ENCODE measurements at regions not wholly inside any gene's neighbourhood (a gene's known extent, or its start where the extent isn't known, plus 50 kb on each side); places are given as distances from the start of the nearest gene placed in this dataset.

DNA sequence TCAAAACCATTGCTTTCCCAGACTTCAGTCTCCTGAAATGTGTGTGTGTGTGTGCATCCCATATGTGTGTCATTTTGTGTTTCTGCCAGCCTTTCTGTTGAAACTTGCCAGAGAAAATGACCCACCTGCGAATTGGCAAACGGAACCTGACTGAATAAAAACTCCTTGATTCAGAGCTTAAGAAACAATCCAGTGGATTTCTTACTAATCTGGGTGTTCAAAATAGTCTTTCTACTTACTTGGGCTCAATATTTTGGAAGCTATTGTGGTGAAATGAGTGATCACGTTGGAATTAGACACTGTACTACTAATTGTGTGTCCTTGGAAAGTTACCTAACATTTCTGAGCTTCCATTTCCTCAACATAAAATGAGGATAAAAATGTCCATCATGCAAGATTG, 138.9 kb upstream of the ERG start:
- H3K79me2 ChIP-seq (ENCODE audit: insufficient read depth, low read length) = no peaks in the 10 kb centered on the region
- 17% methylated on average over 3 of the region's 3 CpGs for WGBS (ENCODE audit: low lambda C conversion rate)
- H3K4me2 ChIP-seq (ENCODE audit: low read depth, low read length) = no peak overlapping the region
- FAIRE-seq = no peak
- no peak overlapping the region for H3K9ac ChIP-seq (ENCODE audit: insufficient read depth, low read depth, low read length)
- in situ Hi-C loops (cut with HindIII; ENCODE audit: extremely low pct_ligation_motif_present, low pct_unique_long_range_greater_than_20kb) = no loop called here
- no peaks in the 10 kb centered on the region for H3K27me3 ChIP-seq (ENCODE audit: control insufficient read depth in 1 of 2, insufficient read depth in 2 of 2, low read length in 2 of 2)
- CTCF ChIA-PET (ENCODE audit: low intra/inter-chr PET ratio, low total read pairs) = no interaction called here
- H3K4me1 ChIP-seq (ENCODE audit: insufficient read depth, low read length) = no peaks in the 10 kb centered on the region
- no TSS peak for BruUV-seq (replicated peaks)
- H3K27ac ChIP-seq (ENCODE audit: extremely low read length, insufficient read depth, low read length) = no peak overlapping the region
- no peak for DNase-seq (ENCODE audit: low spot score)
- H3K4me3 ChIP-seq (replicated peaks in 1 of 3; ENCODE audit: insufficient read depth in 1 of 3, low read depth in 2 of 3, low read length in 3 of 3) = no peak overlapping the region
- H3K9me3 ChIP-seq (ENCODE audit: low read length) = peaks cover 8% of the 10 kb centered on the region; the same call in 1 of the 2 replicates
- ATAC-seq = no peak
- H2AFZ ChIP-seq (ENCODE audit: low read length) = no peak overlapping the region
- intact Hi-C loops (cut with micrococcal nuclease; ENCODE audit: unreplicated experiment) = no loop called here
- no peaks in the 10 kb centered on the region for H3K36me3 ChIP-seq (replicated peaks in 1 of 2; ENCODE audit: control insufficient read depth in 1 of 2, insufficient read depth in 2 of 2, low read length in 2 of 2)
- POLR2A ChIA-PET = no interaction called here
- no peaks in the 10 kb centered on the region for H4K20me1 ChIP-seq (ENCODE audit: insufficient read depth, low read length)
- TF ChIP-seq ARID2 (CRISPR knock-in tag; IDR thresholded peaks at IDR 0.05; ENCODE audit: borderline replicate concordance) (no peak), HIVEP1 (CRISPR knock-in tag; IDR thresholded peaks at IDR 0.05) (no peak), ZNF678 (CRISPR knock-in tag; IDR thresholded peaks at IDR 0.05) (no peak), ARHGAP35 (CRISPR knock-in tag; IDR thresholded peaks at IDR 0.05; ENCODE audit: borderline replicate concordance) (no peak), HOXA7 (CRISPR knock-in tag; IDR thresholded peaks at IDR 0.05) (no peak), ZNF205 (CRISPR knock-in tag; IDR thresholded peaks at IDR 0.05) (no peak), RXRA (CRISPR knock-in tag; IDR thresholded peaks at IDR 0.05) (no peak), NCOA1 (CRISPR knock-in tag; IDR thresholded peaks at IDR 0.05) (no peak), DMAP1 (CRISPR knock-in tag; IDR thresholded peaks at IDR 0.05) (no peak)
- TF ChIP-seq, protein P1, sequence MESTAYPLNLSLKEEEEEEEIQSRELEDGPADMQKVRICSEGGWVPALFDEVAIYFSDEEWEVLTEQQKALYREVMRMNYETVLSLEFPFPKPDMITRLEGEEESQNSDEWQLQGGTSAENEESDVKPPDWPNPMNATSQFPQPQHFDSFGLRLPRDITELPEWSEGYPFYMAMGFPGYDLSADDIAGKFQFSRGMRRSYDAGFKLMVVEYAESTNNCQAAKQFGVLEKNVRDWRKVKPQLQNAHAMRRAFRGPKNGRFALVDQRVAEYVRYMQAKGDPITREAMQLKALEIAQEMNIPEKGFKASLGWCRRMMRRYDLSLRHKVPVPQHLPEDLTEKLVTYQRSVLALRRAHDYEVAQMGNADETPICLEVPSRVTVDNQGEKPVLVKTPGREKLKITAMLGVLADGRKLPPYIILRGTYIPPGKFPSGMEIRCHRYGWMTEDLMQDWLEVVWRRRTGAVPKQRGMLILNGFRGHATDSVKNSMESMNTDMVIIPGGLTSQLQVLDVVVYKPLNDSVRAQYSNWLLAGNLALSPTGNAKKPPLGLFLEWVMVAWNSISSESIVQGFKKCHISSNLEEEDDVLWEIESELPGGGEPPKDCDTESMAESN (CRISPR knock-in tag; conservative IDR thresholded peaks at IDR 0.05) = no peak
- TF ChIP-seq, protein P2, sequence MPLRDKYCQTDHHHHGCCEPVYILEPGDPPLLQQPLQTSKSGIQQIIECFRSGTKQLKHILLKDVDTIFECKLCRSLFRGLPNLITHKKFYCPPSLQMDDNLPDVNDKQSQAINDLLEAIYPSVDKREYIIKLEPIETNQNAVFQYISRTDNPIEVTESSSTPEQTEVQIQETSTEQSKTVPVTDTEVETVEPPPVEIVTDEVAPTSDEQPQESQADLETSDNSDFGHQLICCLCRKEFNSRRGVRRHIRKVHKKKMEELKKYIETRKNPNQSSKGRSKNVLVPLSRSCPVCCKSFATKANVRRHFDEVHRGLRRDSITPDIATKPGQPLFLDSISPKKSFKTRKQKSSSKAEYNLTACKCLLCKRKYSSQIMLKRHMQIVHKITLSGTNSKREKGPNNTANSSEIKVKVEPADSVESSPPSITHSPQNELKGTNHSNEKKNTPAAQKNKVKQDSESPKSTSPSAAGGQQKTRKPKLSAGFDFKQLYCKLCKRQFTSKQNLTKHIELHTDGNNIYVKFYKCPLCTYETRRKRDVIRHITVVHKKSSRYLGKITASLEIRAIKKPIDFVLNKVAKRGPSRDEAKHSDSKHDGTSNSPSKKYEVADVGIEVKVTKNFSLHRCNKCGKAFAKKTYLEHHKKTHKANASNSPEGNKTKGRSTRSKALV (CRISPR knock-in tag; IDR thresholded peaks at IDR 0.05) = no peak
- TF ChIP-seq, protein P3, sequence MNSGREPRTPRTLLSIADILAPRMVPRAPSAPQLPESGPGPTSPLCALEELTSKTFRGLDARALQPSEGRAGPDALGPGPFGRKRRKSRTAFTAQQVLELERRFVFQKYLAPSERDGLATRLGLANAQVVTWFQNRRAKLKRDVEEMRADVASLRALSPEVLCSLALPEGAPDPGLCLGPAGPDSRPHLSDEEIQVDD (CRISPR knock-in tag; IDR thresholded peaks at IDR 0.05; ENCODE audit: borderline replicate concordance) = no peak
- TF ChIP-seq, protein P4, sequence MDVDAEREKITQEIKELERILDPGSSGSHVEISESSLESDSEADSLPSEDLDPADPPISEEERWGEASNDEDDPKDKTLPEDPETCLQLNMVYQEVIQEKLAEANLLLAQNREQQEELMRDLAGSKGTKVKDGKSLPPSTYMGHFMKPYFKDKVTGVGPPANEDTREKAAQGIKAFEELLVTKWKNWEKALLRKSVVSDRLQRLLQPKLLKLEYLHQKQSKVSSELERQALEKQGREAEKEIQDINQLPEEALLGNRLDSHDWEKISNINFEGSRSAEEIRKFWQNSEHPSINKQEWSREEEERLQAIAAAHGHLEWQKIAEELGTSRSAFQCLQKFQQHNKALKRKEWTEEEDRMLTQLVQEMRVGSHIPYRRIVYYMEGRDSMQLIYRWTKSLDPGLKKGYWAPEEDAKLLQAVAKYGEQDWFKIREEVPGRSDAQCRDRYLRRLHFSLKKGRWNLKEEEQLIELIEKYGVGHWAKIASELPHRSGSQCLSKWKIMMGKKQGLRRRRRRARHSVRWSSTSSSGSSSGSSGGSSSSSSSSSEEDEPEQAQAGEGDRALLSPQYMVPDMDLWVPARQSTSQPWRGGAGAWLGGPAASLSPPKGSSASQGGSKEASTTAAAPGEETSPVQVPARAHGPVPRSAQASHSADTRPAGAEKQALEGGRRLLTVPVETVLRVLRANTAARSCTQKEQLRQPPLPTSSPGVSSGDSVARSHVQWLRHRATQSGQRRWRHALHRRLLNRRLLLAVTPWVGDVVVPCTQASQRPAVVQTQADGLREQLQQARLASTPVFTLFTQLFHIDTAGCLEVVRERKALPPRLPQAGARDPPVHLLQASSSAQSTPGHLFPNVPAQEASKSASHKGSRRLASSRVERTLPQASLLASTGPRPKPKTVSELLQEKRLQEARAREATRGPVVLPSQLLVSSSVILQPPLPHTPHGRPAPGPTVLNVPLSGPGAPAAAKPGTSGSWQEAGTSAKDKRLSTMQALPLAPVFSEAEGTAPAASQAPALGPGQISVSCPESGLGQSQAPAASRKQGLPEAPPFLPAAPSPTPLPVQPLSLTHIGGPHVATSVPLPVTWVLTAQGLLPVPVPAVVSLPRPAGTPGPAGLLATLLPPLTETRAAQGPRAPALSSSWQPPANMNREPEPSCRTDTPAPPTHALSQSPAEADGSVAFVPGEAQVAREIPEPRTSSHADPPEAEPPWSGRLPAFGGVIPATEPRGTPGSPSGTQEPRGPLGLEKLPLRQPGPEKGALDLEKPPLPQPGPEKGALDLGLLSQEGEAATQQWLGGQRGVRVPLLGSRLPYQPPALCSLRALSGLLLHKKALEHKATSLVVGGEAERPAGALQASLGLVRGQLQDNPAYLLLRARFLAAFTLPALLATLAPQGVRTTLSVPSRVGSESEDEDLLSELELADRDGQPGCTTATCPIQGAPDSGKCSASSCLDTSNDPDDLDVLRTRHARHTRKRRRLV (CRISPR knock-in tag; IDR thresholded peaks at IDR 0.05) = no peak
- TF ChIP-seq, protein P5, sequence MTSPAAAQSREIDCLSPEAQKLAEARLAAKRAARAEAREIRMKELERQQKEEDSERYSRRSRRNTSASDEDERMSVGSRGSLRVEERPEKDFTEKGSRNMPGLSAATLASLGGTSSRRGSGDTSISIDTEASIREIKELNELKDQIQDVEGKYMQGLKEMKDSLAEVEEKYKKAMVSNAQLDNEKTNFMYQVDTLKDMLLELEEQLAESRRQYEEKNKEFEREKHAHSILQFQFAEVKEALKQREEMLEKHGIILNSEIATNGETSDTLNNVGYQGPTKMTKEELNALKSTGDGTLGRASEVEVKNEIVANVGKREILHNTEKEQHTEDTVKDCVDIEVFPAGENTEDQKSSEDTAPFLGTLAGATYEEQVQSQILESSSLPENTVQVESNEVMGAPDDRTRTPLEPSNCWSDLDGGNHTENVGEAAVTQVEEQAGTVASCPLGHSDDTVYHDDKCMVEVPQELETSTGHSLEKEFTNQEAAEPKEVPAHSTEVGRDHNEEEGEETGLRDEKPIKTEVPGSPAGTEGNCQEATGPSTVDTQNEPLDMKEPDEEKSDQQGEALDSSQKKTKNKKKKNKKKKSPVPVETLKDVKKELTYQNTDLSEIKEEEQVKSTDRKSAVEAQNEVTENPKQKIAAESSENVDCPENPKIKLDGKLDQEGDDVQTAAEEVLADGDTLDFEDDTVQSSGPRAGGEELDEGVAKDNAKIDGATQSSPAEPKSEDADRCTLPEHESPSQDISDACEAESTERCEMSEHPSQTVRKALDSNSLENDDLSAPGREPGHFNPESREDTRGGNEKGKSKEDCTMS (CRISPR knock-in tag; conservative IDR thresholded peaks at IDR 0.05) = no peak
